OCI-LY3 (cell line): ENCODE measurements at regions not wholly inside any gene's neighbourhood (a gene's known extent, or its start where the extent isn't known, plus 50 kb on each side); places are given as distances from the start of the nearest gene placed in this dataset.

Experiments
- EZH2phosphoT487 ChIP-seq: fragments of 200-600 bp; shearing (Covaris generic); IDR thresholded peaks from 2 replicates; pipeline ENCODE4 v1.6.1; 2018; ENCODE audit warnings: antibody characterized with exemption, mixed run types, low read depth
- TF ChIP-seq, protein P1 (sequence below): fragments of 200-600, 300-600 bp; sonication (generic); IDR thresholded peaks from 2 replicates; pipeline ENCODE4 v1.5.1; 2014; ENCODE audit warnings: antibody characterized with exemption, low read length, low read depth

DNA sequence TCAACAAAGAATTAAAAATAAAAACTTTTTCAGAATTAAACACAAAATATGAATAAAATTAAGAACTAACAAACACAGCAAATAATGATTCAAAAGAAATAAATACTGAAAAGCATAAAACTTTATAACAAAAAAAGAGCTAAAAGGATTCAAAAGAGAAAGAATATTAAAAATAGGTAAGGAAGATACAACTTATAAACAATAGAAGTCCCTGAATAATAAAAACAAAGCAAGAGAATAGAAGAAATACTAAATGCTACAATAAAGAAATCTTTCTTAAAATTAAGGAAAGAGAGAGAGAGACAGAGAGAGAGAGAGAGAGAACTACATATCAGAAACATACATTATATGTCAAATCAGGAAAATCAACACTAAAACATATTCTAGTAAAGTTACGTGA is 619.9 kb upstream of the SLIT2 start:
- TF ChIP-seq, protein P1, sequence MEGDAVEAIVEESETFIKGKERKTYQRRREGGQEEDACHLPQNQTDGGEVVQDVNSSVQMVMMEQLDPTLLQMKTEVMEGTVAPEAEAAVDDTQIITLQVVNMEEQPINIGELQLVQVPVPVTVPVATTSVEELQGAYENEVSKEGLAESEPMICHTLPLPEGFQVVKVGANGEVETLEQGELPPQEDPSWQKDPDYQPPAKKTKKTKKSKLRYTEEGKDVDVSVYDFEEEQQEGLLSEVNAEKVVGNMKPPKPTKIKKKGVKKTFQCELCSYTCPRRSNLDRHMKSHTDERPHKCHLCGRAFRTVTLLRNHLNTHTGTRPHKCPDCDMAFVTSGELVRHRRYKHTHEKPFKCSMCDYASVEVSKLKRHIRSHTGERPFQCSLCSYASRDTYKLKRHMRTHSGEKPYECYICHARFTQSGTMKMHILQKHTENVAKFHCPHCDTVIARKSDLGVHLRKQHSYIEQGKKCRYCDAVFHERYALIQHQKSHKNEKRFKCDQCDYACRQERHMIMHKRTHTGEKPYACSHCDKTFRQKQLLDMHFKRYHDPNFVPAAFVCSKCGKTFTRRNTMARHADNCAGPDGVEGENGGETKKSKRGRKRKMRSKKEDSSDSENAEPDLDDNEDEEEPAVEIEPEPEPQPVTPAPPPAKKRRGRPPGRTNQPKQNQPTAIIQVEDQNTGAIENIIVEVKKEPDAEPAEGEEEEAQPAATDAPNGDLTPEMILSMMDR: no peak
- TF ChIP-seq EZH2phosphoT487: no peak
